ENCODE measurements at regions not wholly inside any gene's neighbourhood (a gene's known extent, or its start where the extent isn't known, plus 50 kb on each side); places are given as distances from the start of the nearest gene placed in this dataset.

DNA sequence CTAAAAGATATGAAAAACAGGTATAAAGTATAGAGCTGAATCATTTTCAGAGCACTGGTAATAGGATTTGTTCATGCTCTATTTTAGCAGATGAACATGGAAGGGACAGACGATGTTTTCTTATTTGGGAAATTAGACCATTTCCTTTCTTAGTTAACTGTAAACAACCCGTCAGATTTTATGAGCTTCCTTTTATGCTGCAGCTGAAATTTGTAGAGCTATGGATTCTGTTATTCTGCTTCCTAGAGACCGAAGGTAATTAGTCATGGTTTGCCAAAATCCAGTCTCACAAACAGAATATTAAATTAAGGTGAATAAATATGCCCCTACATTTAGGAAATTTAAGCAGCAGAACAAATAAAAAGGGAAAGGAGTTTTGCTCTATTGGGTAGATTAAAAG is 180.2 kb upstream of the SYT1 start:
- in situ Hi-C loops (cut with MboI; ENCODE audit: low sequenced_read_pairs): no loop called here
- Histone ChIP-seq H3K36me3 (replicated peaks) (no peaks in the 10 kb centered on the region), H3K4me3 (no peak overlapping the region), H3K4me1 (peaks cover 7% of the 10 kb centered on the region; the same call in 1 of the 2 replicates), H3K9me3 (no peaks in the 10 kb centered on the region), H3K27me3 (ENCODE audit: low read depth) (no peaks in the 10 kb centered on the region)
- no peak for DNase-seq (ENCODE audit: low spot score in 2 of 2)

DNA sequence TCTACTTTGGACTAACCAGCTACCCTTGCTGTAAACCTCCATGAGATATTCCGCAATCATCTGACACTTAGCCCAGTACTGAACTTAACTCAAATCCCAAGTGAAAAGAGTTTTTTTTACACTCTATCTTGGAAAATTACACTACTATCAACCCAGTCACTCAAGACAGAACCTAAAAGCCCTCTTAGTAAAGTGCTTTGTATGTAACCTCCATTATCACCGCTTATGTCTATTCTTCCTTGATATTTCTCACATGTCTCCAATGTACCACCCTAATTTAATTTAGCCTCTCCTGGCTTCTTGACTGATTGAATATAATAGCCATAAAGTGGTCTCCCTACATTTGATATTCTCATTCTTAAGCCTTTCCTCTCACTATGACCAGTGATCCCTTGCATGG is 168.8 kb upstream of the SYT1 start:
- Histone ChIP-seq H3K4me3 (no peak overlapping the region), H3K27me3 (ENCODE audit: low read depth) (no peaks in the 10 kb centered on the region), H3K36me3 (replicated peaks) (no peaks in the 10 kb centered on the region), H3K9me3 (no peaks in the 10 kb centered on the region), H3K4me1 (no peaks in the 10 kb centered on the region; the same call in 1 of the 2 replicates)
- in situ Hi-C loops (cut with MboI; ENCODE audit: low sequenced_read_pairs): no loop called here
- no peak for DNase-seq (ENCODE audit: low spot score in 2 of 2)

DNA sequence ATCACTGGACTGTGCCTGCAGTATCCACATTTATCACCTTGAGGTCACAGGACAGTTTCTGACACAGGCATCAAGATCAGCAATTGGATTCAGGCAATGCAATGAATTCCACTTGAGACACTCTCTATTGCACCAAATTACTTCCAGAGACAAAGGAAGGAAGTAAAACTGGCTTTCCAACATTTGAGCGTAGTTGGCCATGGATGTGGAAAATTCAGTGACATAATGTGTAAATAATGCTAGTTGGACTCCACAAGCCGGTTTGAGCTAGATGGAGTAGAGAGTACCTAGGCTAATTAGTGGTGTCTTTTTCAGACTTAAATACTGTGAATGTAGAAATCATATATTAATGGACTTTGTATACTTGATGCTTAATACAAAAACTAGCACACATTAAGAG is 168.3 kb upstream of the SYT1 start:
- Histone ChIP-seq H3K4me3 (no peak overlapping the region), H3K36me3 (replicated peaks) (no peaks in the 10 kb centered on the region), H3K9me3 (no peaks in the 10 kb centered on the region), H3K27me3 (ENCODE audit: low read depth) (no peaks in the 10 kb centered on the region), H3K4me1 (no peaks in the 10 kb centered on the region; the same call in 1 of the 2 replicates)
- DNase-seq (ENCODE audit: low spot score in 2 of 2): no peak
- in situ Hi-C loops (cut with MboI; ENCODE audit: low sequenced_read_pairs): no loop called here

DNA sequence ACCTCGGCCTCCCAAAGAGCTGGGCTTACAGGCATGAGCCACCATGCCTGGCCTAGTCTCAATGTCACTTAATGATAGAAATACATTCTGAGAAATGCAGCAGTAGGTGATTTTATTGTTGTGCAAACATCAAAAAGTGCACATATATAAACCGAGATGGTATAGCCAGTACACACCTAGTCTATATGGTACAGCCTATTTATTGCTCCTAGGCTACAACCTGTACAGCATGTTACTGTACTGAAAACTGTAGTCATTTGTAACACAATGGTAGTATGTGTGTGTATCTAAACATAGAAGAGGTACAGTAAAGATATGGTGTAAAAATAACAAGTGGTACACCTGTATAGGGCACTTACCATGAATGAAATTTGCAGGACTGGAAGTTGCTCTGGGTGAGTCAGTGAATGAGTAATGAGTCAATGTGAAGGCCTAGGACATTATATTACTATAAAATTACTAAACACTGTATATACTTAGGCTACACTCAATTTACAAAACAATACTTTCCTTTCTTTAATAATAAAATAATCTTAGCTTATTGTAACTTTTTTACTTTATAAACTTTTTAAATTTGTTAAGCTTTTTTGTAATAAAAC is 166.7 kb upstream of the SYT1 start:
- Histone ChIP-seq H3K4me3 (no peak overlapping the region), H3K36me3 (replicated peaks) (no peaks in the 10 kb centered on the region), H3K9me3 (no peaks in the 10 kb centered on the region), H3K27me3 (ENCODE audit: low read depth) (no peaks in the 10 kb centered on the region), H3K4me1 (no peaks in the 10 kb centered on the region; the same call in 1 of the 2 replicates)
- DNase-seq (ENCODE audit: low spot score in 2 of 2): no peak
- in situ Hi-C loops (cut with MboI; ENCODE audit: low sequenced_read_pairs): no loop called here

DNA sequence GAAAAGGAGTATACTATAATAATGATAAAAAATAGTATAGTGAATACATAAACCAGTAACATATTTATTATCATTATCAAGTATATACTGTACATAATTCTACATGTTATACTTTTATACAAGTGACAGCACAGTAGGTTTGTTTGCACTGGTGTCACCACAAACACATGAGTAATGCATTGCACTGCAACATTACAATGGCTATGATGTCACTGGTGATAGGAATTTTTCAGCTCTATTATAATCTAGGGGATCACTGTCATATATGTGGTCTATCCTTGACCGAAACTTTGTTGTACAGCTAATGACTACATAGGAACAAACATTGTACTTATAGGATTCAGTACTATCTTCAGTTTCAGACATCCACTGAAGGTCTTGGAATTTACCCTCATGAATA is 165.8 kb upstream of the SYT1 start:
- in situ Hi-C loops (cut with MboI; ENCODE audit: low sequenced_read_pairs): no loop called here
- Histone ChIP-seq H3K9me3 (no peaks in the 10 kb centered on the region), H3K4me3 (no peak overlapping the region), H3K36me3 (replicated peaks) (no peaks in the 10 kb centered on the region), H3K4me1 (no peaks in the 10 kb centered on the region; the same call in 1 of the 2 replicates), H3K27me3 (ENCODE audit: low read depth) (no peaks in the 10 kb centered on the region)
- DNase-seq (ENCODE audit: low spot score in 2 of 2): no peak

DNA sequence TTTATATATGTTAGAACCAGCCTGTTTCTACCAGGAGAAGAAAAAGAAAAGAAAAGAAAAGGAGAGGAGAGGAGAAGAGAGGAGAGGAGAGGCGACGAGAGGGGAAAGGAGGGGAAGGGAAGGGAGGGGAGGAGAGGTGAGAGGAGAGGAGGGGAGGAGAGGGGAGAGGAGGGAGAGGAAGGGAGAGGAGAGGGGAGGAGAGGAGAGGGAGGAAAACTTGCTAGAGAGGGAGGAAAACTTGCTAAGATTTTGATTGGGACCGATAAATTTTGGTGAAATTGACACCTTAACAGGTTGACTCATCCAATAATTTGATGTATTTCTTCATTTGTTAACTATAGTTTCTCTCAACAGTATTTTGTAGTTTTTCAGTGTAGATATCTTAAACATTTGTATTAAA is 164.0 kb upstream of the SYT1 start:
- Histone ChIP-seq H3K36me3 (replicated peaks) (no peaks in the 10 kb centered on the region), H3K27me3 (ENCODE audit: low read depth) (no peaks in the 10 kb centered on the region), H3K4me3 (no peak overlapping the region), H3K4me1 (peaks cover 13% of the 10 kb centered on the region), H3K9me3 (no peaks in the 10 kb centered on the region)
- no peak for DNase-seq (ENCODE audit: low spot score in 2 of 2)
- in situ Hi-C loops (cut with MboI; ENCODE audit: low sequenced_read_pairs): no loop called here

DNA sequence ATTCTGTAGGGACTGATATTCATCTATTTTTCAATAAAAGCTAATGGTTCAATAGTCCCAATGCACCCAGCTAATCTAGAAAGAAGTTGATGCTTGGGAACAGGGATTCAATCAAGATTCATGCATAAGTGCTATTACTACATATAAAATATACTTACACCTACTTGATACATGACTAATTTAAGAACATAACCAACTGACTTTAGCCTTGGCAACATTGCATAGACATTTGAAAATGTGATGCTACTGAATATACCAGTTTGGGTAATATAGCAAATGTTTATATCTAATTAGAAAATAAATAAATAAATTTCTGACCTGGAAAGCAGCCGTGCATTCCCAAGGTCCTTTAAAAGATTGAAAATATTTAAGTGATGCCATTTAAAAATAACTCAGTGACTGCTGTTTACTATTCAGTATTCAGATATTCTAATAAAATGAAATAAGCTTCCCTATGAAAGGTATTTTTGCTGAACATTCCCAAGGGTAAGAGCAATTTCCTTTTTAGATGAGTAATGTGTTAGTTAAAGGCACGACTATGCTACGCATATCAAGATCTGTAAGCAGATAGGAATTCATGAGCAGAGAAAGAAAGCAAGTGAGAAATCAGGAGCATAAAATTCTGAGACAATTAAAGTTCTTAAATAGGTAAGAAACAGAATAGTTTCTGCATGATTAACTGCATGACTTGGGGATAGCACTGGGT is 160.6 kb upstream of the SYT1 start:
- H3K4me3 ChIP-seq: no peak overlapping the region
- no peaks in the 10 kb centered on the region for H3K36me3 ChIP-seq (replicated peaks)
- in situ Hi-C loops (cut with MboI; ENCODE audit: low sequenced_read_pairs): no loop called here
- H3K9me3 ChIP-seq: no peaks in the 10 kb centered on the region
- DNase-seq (ENCODE audit: low spot score in 2 of 2): no peak
- H3K4me1 ChIP-seq: peaks cover 32% of the 10 kb centered on the region
- no peaks in the 10 kb centered on the region for H3K27me3 ChIP-seq (ENCODE audit: low read depth)

DNA sequence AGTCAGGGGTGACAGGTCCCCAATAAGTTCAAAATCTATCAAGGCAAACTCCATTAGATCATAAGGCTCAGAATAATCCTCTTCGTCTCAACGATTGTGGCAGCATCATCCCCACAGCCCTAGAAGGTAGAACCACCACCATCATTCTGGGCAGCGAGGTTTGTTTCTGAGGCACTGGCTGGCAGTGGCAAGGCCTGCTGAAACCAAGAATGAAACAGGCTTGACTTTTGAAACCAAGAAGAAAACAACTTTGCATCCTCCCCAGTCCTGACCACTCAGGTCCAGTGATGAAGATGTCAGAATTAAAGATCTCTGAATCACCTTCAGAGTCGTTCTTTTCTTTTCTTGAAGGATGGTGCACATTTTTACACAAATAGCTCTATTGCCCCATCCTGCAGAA is 152.6 kb upstream of the SYT1 start:
- no peak for DNase-seq (ENCODE audit: low spot score in 2 of 2)
- in situ Hi-C loops (cut with MboI; ENCODE audit: low sequenced_read_pairs): no loop called here
- Histone ChIP-seq H3K9me3 (no peaks in the 10 kb centered on the region), H3K4me1 (peaks cover 24% of the 10 kb centered on the region), H3K4me3 (no peak overlapping the region), H3K36me3 (replicated peaks) (no peaks in the 10 kb centered on the region), H3K27me3 (ENCODE audit: low read depth) (no peaks in the 10 kb centered on the region)

DNA sequence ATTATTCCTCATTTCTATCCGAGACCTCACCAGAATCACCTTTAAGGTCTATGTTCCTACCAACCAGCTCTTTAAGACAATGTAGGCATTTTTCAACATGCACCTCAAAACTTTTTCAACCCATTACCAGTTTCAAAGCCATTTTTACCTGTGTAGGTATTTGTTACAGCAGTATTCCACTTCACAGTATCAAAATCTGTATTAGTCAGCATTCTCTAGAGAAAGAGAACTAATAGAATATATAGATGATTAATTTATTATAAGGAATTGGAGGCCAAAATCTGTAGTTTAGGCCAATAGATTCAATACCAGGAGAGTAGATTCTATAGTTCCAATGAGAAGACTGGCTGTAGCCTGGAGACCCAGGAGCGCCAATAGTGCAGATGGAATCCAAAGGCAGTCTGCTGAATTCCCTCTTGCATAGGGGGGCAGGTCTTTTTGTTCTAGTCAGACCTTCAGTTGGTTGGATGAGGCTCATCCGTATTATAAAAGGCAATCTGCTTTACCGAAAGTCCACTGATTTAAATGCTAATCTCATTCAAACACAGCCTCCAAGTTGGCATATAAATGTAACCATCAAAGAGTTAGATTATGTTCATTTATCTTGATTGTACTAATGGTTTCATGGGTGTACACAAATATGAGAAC is 151.6 kb upstream of the SYT1 start:
- in situ Hi-C loops (cut with MboI; ENCODE audit: low sequenced_read_pairs): no loop called here
- Histone ChIP-seq H3K9me3 (no peaks in the 10 kb centered on the region), H3K4me3 (no peak overlapping the region), H3K27me3 (ENCODE audit: low read depth) (no peaks in the 10 kb centered on the region), H3K4me1 (peaks cover 15% of the 10 kb centered on the region), H3K36me3 (replicated peaks) (no peaks in the 10 kb centered on the region)
- DNase-seq (ENCODE audit: low spot score in 2 of 2): peak; percentile 50 to 54

DNA sequence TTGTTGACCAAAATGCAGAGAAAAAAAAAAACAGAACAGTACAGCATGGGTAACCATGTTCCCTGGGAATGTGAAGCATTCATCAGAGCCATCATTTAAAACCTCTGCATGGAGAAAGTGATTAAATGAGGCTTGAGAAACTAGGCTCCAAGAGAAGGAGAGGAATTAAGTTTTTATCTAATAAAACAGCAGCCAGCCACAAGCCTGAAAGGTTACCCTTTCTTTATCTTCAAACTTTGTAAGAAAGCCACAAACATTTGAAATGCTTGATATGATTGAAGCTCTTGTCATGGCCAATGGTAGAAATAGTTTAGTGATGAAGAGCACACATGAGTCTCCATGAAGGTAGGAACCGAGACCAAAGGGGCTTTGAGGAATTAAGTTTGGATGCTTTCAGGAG is 144.9 kb upstream of the SYT1 start:
- no peak for DNase-seq (ENCODE audit: low spot score in 2 of 2)
- in situ Hi-C loops (cut with MboI; ENCODE audit: low sequenced_read_pairs): no loop called here
- H3K4me1 ChIP-seq: peaks cover 7% of the 10 kb centered on the region
- no peaks in the 10 kb centered on the region for H3K27me3 ChIP-seq (ENCODE audit: low read depth)
- H3K4me3 ChIP-seq: no peak overlapping the region
- no peaks in the 10 kb centered on the region for H3K36me3 ChIP-seq (replicated peaks)
- H3K9me3 ChIP-seq: no peaks in the 10 kb centered on the region

DNA sequence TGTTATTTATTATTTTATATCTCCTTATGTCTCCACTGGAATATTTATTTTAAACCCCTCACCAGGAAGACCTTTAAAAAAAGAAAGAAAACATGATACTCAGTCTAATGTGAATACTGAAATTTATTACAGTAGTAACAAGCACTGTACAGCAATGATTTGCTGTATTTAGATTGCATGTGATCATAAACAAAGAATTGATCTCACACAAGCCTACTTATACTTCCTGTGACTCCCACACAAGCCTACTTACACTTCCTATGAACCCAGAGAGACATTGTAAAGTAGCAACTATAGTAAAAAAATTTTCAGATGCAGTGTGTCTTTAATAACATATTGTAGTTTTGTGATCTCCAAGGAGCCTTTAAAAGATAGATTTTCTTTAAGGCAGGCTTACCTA is 142.7 kb upstream of the SYT1 start:
- Histone ChIP-seq H3K27me3 (ENCODE audit: low read depth) (no peaks in the 10 kb centered on the region), H3K36me3 (replicated peaks) (no peaks in the 10 kb centered on the region), H3K4me3 (no peak overlapping the region), H3K9me3 (no peaks in the 10 kb centered on the region), H3K4me1 (peaks cover 25% of the 10 kb centered on the region)
- DNase-seq (ENCODE audit: low spot score in 2 of 2): no peak
- in situ Hi-C loops (cut with MboI; ENCODE audit: low sequenced_read_pairs): no loop called here

DNA sequence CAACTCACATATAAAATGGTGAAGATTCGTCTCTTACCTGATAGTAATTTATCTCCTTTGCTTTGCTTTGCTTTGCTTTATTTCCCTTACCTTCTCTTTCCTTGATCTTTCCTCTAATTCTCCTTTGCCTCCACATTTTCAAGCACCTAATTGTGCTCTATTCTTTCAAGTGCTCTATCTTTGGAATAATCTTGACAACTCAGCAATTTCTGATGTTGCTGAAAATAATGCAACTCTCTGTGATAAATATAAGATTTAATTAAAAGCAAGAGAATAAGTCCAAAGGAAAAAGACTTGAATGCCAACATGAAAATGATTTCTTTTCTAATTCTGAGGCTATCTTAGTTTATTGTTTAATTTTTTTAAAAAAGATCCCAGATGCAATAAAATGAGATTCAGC is 139.5 kb upstream of the SYT1 start:
- H3K4me3 ChIP-seq: no peak overlapping the region
- H3K4me1 ChIP-seq: peaks cover 37% of the 10 kb centered on the region
- DNase-seq (ENCODE audit: low spot score in 2 of 2): peak in 1 of 2 experiments; percentile 28
- H3K9me3 ChIP-seq: no peaks in the 10 kb centered on the region
- H3K27me3 ChIP-seq (ENCODE audit: low read depth): no peaks in the 10 kb centered on the region
- H3K36me3 ChIP-seq (replicated peaks): no peaks in the 10 kb centered on the region
- in situ Hi-C loops (cut with MboI; ENCODE audit: low sequenced_read_pairs): no loop called here

DNA sequence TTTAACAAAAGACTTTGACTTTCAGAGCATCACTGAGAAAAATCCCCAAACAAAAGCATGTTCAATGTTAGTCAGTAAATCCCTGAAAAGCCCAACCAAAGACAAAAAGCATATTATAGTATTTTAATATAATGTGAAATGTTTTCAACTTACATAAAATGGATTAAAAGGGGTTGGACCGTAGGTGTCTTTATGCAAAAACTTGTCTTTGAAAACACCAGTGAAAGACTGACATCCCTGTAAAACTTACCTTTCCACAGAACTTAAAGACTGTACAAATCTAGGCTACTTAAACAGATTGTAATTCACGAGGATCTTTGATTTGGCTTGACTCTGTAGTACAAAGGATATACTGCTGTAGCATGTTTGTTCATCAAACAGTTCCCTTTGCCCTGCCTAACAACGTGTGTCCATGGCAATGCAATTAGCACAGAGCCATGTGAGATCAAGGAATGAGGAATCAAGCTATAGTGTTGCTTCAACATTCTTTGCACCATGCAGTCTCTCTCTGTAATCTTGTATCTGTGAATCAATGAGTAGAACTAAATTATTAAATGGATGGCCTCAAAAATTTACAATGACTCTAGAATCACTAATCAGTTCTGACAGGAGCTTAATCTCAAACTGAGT is 138.5 kb upstream of the SYT1 start:
- H3K36me3 ChIP-seq (replicated peaks): no peaks in the 10 kb centered on the region
- no peak overlapping the region for H3K4me3 ChIP-seq
- in situ Hi-C loops (cut with MboI; ENCODE audit: low sequenced_read_pairs): no loop called here
- H3K27me3 ChIP-seq (ENCODE audit: low read depth): no peaks in the 10 kb centered on the region
- no peaks in the 10 kb centered on the region for H3K9me3 ChIP-seq
- peak; percentile 70 to 95 for DNase-seq (ENCODE audit: low spot score in 2 of 2)
- H3K4me1 ChIP-seq: peaks cover 37% of the 10 kb centered on the region

DNA sequence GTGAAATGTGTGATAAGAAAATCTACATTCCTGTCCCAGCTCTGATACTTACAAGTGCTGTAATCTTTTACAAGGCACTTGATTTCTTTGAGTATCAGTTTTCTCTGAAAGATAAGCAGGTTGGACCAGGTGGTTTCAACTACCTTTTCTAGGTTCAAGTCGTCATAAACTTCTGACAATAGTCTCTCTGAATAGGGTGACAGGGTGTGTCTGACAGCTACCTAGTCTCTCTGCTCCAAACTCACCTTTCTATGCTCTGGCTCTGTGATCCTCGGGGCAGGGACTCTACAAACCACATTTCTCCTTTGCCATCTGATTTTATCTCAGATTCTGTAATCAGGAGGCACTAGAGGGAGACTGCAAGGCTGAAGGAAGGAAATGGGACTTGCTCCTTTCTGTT is 137.7 kb upstream of the SYT1 start:
- Histone ChIP-seq H3K9me3 (no peaks in the 10 kb centered on the region), H3K36me3 (replicated peaks) (no peaks in the 10 kb centered on the region), H3K4me1 (peaks cover 37% of the 10 kb centered on the region), H3K27me3 (ENCODE audit: low read depth) (no peaks in the 10 kb centered on the region), H3K4me3 (no peak overlapping the region)
- peak in 1 of 2 experiments; percentile 14 for DNase-seq (ENCODE audit: low spot score in 2 of 2)
- in situ Hi-C loops (cut with MboI; ENCODE audit: low sequenced_read_pairs): no loop called here

Measured in HAP-1 (cell line).